Naive B cell (primary cell): ENCODE measurements at regions not wholly inside any gene's neighbourhood (a gene's known extent, or its start where the extent isn't known, plus 50 kb on each side); places are given as distances from the start of the nearest gene placed in this dataset.
"Not testable (repeated sequence)": the region's sequence is repeated elsewhere in the genome, so short reads cannot be mapped to it uniquely, and the experiment has no call there.

ENCODE experiments used
- ATAC-seq, 2 donors: fragments of 150-1000 bp; cut with Tn5 transposase; 2 replicates each; pipeline ENCODE4 v1.10.0; 2021; ENCODE audit warnings: low read depth in 2 of 2, mild to moderate bottlenecking in 2 of 2, moderate library complexity in 2 of 2
- DNase-seq: peaks from one replicate; pipeline ENCODE4 v3.0.0; 2022
- H3K27ac Mint-ChIP-seq, 6 donors: one replicate each; pipeline ENCODE4 v1.8.0; 2020 to 2022; ENCODE audit warnings: mild to moderate bottlenecking in 6 of 6, mixed read lengths in 6 of 6, moderate library complexity in 5 of 6, inconsistent platforms in 2 of 6
- H3K27me3 Mint-ChIP-seq, 3 donors: one replicate each; pipeline ENCODE4 v1.8.0; 2021 to 2022; ENCODE audit warnings: mixed read lengths in 3 of 3, mild to moderate bottlenecking in 1 of 3
- H3K36me3 Mint-ChIP-seq, 2 donors: one replicate each; pipeline ENCODE4 v1.8.0; 2020 to 2022; ENCODE audit warnings: mixed read lengths in 2 of 2, inconsistent platforms in 1 of 2, mild to moderate bottlenecking in 1 of 2
- H3K4me1 Mint-ChIP-seq, 3 donors: one replicate each; pipeline ENCODE4 v1.8.0; 2020 to 2022; ENCODE audit warnings: mixed read lengths in 3 of 3, inconsistent platforms in 1 of 3, mild to moderate bottlenecking in 1 of 3, moderate library complexity in 1 of 3
- H3K4me3 Mint-ChIP-seq, 8 donors: one replicate each; pipeline ENCODE4 v1.8.0; 2020 to 2022; ENCODE audit warnings: mild to moderate bottlenecking in 8 of 8, mixed read lengths in 8 of 8, moderate library complexity in 8 of 8, inconsistent platforms in 2 of 8
- H3K9me3 Mint-ChIP-seq, 7 donors: one replicate each; pipeline ENCODE4 v1.8.0; 2020 to 2022; ENCODE audit warnings: mixed read lengths in 7 of 7, mild to moderate bottlenecking in 5 of 7, inconsistent platforms in 2 of 7, moderate library complexity in 1 of 7

DNA sequence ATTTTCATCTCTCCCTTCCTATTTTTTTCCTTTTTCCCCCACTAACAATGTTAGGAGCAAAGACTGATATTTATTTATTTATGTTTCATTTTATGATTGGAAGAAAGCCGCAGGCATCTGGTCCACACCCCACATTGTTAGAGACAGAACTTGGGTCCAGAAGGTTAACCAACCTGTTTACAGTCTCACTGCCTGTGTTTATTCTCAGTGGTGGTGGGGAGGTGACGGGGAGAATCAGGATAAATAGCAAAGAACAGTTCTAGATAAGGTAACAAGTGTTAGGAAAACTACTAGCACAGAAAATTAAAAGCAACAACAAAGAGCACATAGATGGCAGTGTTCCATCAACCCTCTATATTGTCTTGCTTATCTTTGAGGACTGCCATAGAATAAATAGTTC lies 301.7 kb upstream of the DIPK2B start:
- peaks cover 5 to 29% (median 5%) of the 10 kb centered on the region in 3 donors for H3K27me3 Mint-ChIP-seq
- H3K4me3 Mint-ChIP-seq: no peak overlapping the region
- peaks cover 0 to 4% (median 0%) of the 10 kb centered on the region in 3 donors for H3K4me1 Mint-ChIP-seq
- no peaks in the 10 kb centered on the region for H3K36me3 Mint-ChIP-seq
- H3K27ac Mint-ChIP-seq: peak overlapping the region in 1 of 6 donors; percentile 23
- ATAC-seq (no peak), DNase-seq (no peak)
- peaks cover 0 to 5% (median 0%) of the 10 kb centered on the region in 7 donors for H3K9me3 Mint-ChIP-seq

GRCh38 chrX:45497290-45497689 lies 296.6 kb upstream of the DIPK2B start:
- Mint-ChIP-seq H3K4me3 (no peak overlapping the region), H3K27me3 (peaks cover 5 to 29% (median 5%) of the 10 kb centered on the region in 3 donors), H3K27ac (no peak overlapping the region), H3K9me3 (peaks cover 6 to 34% (median 27%) of the 10 kb centered on the region in 7 donors), H3K36me3 (no peaks in the 10 kb centered on the region), H3K4me1 (no peaks in the 10 kb centered on the region)
- ATAC-seq: no peak
- no peak for DNase-seq

GRCh38 chrX:45485719-45486118 lies 285.0 kb upstream of the DIPK2B start:
- H3K27me3 Mint-ChIP-seq: no peaks in the 10 kb centered on the region
- ATAC-seq (no peak), DNase-seq (no peak)
- no peaks in the 10 kb centered on the region for H3K4me1 Mint-ChIP-seq
- H3K36me3 Mint-ChIP-seq: no peaks in the 10 kb centered on the region
- peaks cover 2 to 29% (median 5%) of the 10 kb centered on the region in 7 donors for H3K9me3 Mint-ChIP-seq
- no peak overlapping the region for H3K4me3 Mint-ChIP-seq
- no peak overlapping the region for H3K27ac Mint-ChIP-seq

DNA sequence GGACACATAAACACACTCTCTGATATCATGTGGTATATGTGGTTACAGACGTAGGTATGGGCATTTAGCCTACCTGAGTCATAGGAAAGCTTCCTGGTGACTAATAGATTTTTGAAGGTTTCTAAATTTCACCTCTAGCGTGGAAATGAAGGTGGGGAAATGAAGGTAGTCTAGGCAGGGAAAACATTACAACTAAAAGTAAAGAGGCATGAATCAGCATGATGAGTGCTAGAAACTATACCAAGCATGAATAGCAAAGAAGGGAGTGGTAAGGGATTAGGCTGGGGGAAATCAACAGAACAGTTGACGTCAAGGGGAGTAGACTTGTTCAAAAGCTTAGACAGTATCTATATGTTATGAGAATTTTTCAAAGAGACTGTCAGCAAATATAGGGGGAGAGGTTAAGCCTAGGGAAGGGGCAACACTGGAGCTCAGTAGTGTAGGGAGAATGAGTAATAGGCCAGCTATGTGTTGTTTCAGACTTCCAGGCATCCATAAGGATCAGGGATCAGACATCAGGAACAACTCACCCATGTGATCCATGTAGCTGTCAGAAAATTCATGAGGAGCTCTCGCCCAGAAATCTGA lies 279.3 kb upstream of the DIPK2B start:
- no peak for DNase-seq
- Mint-ChIP-seq H3K4me1 (no peaks in the 10 kb centered on the region), H3K27ac (no peak overlapping the region), H3K36me3 (no peaks in the 10 kb centered on the region), H3K9me3 (peaks cover 0 to 14% (median 3%) of the 10 kb centered on the region in 7 donors), H3K4me3 (no peak overlapping the region), H3K27me3 (peaks cover 0 to 10% (median 0%) of the 10 kb centered on the region in 3 donors)
- ATAC-seq: no peak

GRCh38 chrX:45479196-45479834 lies 278.6 kb upstream of the DIPK2B start:
- H3K27ac Mint-ChIP-seq: no peak overlapping the region
- H3K27me3 Mint-ChIP-seq: peaks cover 0 to 10% (median 0%) of the 10 kb centered on the region in 3 donors
- H3K4me3 Mint-ChIP-seq: no peak overlapping the region

GRCh38 chrX:45472968-45473367 lies 272.3 kb upstream of the DIPK2B start:
- Mint-ChIP-seq H3K9me3 (peaks cover 2 to 20% (median 7%) of the 10 kb centered on the region in 7 donors), H3K36me3 (no peaks in the 10 kb centered on the region), H3K27me3 (peaks cover 4 to 6% (median 5%) of the 10 kb centered on the region in 3 donors), H3K27ac (no peak overlapping the region), H3K4me3 (no peak overlapping the region), H3K4me1 (no peaks in the 10 kb centered on the region)
- DNase-seq (no peak), ATAC-seq (no peak)

More at GRCh38 chrX:45479196-45479834, 278.6 kb upstream of the DIPK2B start:
- no peaks in the 10 kb centered on the region for H3K36me3 Mint-ChIP-seq
- no peaks in the 10 kb centered on the region for H3K4me1 Mint-ChIP-seq
- H3K9me3 Mint-ChIP-seq: peaks cover 0 to 14% (median 3%) of the 10 kb centered on the region in 7 donors
- DNase-seq: no peak
- no peak for ATAC-seq

DNA sequence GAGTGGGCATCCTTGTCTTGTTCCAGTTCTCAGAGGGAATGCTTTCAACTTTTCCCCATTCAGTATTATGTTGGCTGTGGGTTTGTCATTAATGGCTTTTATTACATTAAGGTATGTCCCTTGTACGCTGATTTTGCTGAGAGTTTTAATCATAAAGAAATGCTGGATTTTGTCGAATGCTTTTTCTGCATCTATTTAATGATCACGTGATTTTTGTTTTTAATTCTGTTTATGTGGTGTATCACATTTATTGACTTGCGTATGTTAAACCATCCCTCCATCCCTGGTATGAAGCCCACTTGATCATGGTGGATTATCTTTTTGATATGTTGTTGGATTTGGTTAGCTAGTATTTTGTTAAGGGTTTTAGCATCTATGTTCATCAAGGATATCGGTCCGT lies 266.9 kb upstream of the DIPK2B start:
- not testable (repeated sequence) for ATAC-seq, H3K4me3 Mint-ChIP-seq, H3K27ac Mint-ChIP-seq, H3K27me3 Mint-ChIP-seq, DNase-seq, H3K4me1 Mint-ChIP-seq, H3K36me3 Mint-ChIP-seq
- H3K9me3 Mint-ChIP-seq: peaks cover 11 to 48% (median 19%) of the 10 kb centered on the region in 7 donors

DNA sequence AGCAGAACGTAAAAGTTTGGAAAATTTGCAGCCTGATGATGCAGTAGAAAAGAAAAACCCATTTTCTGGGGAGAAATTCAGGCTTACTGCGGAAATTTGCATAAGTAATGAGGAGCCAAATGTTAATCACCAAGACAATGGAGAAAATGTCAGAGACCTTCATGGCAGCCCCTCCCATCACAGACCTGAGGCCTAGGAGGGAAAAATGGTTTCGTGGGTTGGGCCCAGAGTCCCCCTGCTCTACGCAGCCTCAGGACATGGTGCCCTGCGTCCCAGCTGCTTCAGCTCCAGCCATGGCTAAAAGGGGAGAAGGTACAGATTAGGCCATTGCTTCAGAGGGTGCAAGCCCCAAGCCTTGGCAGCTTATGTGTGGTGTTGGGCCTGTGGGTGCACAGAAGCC lies 255.1 kb upstream of the DIPK2B start:
- peaks cover 0 to 17% (median 6%) of the 10 kb centered on the region in 3 donors for H3K27me3 Mint-ChIP-seq
- ATAC-seq, H3K27ac Mint-ChIP-seq, DNase-seq, H3K4me1 Mint-ChIP-seq, H3K36me3 Mint-ChIP-seq, H3K9me3 Mint-ChIP-seq, H3K4me3 Mint-ChIP-seq: not testable (repeated sequence)

GRCh38 chrX:45454290-45454689 lies 253.6 kb upstream of the DIPK2B start:
- peaks cover 0 to 25% (median 12%) of the 10 kb centered on the region in 3 donors for H3K27me3 Mint-ChIP-seq
- no peaks in the 10 kb centered on the region for H3K4me1 Mint-ChIP-seq
- no peaks in the 10 kb centered on the region for H3K36me3 Mint-ChIP-seq
- no peak overlapping the region for H3K4me3 Mint-ChIP-seq
- ATAC-seq: no peak
- DNase-seq: no peak
- H3K27ac Mint-ChIP-seq: no peak overlapping the region
- H3K9me3 Mint-ChIP-seq: peaks cover 0 to 3% (median 1%) of the 10 kb centered on the region in 7 donors

- Mint-ChIP-seq H3K36me3 (no peaks in the 10 kb centered on the region), H3K4me1 (no peaks in the 10 kb centered on the region), H3K27ac (no peak overlapping the region), H3K27me3 (peaks cover 0 to 19% (median 12%) of the 10 kb centered on the region in 3 donors), H3K4me3 (no peak overlapping the region), H3K9me3 (peaks cover 0 to 2% (median 0%) of the 10 kb centered on the region in 7 donors)
- DNase-seq (no peak), ATAC-seq (no peak)
Measured at GRCh38 chrX:45449982-45450381, 249.3 kb upstream of the DIPK2B start.

GRCh38 chrX:45447995-45448394 lies 247.3 kb upstream of the DIPK2B start:
- no peak overlapping the region for H3K4me3 Mint-ChIP-seq
- DNase-seq: no peak
- no peak overlapping the region for H3K27ac Mint-ChIP-seq
- no peaks in the 10 kb centered on the region for H3K36me3 Mint-ChIP-seq
- H3K9me3 Mint-ChIP-seq: peaks cover 0 to 1% (median 0%) of the 10 kb centered on the region in 7 donors
- ATAC-seq: no peak
- peaks cover 0 to 12% (median 6%) of the 10 kb centered on the region in 3 donors for H3K27me3 Mint-ChIP-seq
- H3K4me1 Mint-ChIP-seq: no peaks in the 10 kb centered on the region

GRCh38 chrX:45447331-45447730 lies 246.7 kb upstream of the DIPK2B start:
- DNase-seq (no peak), ATAC-seq (no peak)
- H3K27ac Mint-ChIP-seq: no peak overlapping the region
- no peak overlapping the region for H3K4me3 Mint-ChIP-seq
- no peaks in the 10 kb centered on the region for H3K36me3 Mint-ChIP-seq
- peaks cover 0 to 17% (median 6%) of the 10 kb centered on the region in 3 donors for H3K27me3 Mint-ChIP-seq
- peaks cover 0 to 1% (median 0%) of the 10 kb centered on the region in 7 donors for H3K9me3 Mint-ChIP-seq
- no peaks in the 10 kb centered on the region for H3K4me1 Mint-ChIP-seq

DNA sequence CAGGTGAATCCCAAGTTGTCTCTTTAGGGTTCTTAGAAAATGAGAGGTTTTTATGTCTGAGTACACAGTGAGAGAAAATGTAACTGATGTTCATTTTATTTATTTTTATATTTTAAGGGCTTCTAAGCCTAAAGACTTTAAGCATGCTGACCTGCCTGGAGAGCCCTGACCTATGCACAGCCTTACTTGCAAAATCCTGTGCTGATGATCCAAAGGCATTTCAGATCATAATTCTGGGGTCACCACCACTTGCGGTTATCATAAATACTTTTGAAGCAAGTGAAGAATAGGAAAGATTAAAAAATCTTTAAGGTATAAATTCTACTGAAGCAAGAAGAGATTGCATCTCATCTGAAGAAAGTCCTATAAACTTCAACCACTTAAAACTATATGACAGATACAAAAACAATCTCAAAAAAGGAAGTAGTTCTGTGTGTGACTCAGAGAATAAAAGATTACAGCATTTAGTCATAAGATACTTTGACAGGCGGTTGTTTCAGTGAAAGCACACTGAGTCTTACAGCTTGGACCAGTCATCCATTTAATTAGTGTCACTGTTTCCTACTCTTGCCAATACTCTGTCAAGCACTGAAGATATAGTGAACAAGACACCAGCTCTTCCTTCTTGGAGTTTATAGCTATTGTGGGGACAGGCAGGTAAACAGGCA lies 245.2 kb upstream of the DIPK2B start:
- H3K27ac Mint-ChIP-seq: no peak overlapping the region
- no peaks in the 10 kb centered on the region for H3K36me3 Mint-ChIP-seq
- peaks cover 0 to 17% (median 6%) of the 10 kb centered on the region in 3 donors for H3K27me3 Mint-ChIP-seq
- peaks cover 0 to 1% (median 0%) of the 10 kb centered on the region in 7 donors for H3K9me3 Mint-ChIP-seq
- H3K4me3 Mint-ChIP-seq: no peak overlapping the region
- ATAC-seq (no peak), DNase-seq (no peak)
- H3K4me1 Mint-ChIP-seq: no peaks in the 10 kb centered on the region

DNA sequence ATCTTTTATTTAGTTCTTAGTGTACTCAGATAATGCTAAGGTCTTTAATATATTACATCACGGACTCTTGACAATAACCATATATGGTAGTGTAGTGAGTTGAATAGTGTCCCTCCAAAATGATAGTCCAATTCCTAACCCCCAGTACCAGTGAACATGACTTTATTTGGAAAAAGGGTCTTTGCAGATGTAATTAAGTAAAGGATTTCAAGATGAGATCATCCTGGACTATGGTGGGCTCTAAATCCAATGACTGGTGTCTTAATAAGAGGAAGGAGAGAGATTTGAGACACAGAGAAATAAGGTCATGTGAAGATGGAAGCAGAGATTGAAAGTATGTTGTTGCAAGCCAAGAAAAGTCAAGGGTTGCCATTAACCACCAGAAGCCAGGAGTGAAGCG lies 236.5 kb upstream of the DIPK2B start:
- no peak for DNase-seq
- peaks cover 0 to 6% (median 0%) of the 10 kb centered on the region in 7 donors for H3K9me3 Mint-ChIP-seq
- no peak overlapping the region for H3K4me3 Mint-ChIP-seq
- no peaks in the 10 kb centered on the region for H3K4me1 Mint-ChIP-seq
- H3K27ac Mint-ChIP-seq: no peak overlapping the region
- peaks cover 0 to 32% (median 7%) of the 10 kb centered on the region in 3 donors for H3K27me3 Mint-ChIP-seq
- ATAC-seq: no peak
- no peaks in the 10 kb centered on the region for H3K36me3 Mint-ChIP-seq
